ENCODE measurements at regions not wholly inside any gene's neighbourhood (a gene's known extent, or its start where the extent isn't known, plus 50 kb on each side); places are given as distances from the start of the nearest gene placed in this dataset.

DNA sequence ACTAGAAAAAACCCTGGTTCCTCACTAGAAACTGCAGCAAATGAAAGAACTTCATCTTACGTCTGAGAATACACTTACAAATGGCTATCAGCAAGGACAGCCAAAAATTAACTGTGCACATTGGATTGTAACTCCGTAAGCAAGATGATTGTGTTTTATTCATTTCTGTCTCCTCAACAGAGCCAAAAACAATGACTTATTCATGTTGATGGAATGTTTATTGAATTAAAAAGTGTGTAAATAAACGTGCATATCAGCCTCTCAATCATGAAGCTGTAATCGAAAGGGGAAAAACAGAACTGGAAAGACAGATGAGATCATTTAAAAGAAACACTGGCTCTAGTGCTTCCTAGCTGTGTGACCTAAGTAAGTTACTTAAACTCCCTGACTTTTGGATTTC lies 307.5 kb upstream of the ZC3H12C start:
- H3K4me3 ChIP-seq (ENCODE audit: low read depth, low read length) = no peak overlapping the region
- no peak for DNase-seq (ENCODE audit: low read depth)
- TF ChIP-seq, protein P1, sequence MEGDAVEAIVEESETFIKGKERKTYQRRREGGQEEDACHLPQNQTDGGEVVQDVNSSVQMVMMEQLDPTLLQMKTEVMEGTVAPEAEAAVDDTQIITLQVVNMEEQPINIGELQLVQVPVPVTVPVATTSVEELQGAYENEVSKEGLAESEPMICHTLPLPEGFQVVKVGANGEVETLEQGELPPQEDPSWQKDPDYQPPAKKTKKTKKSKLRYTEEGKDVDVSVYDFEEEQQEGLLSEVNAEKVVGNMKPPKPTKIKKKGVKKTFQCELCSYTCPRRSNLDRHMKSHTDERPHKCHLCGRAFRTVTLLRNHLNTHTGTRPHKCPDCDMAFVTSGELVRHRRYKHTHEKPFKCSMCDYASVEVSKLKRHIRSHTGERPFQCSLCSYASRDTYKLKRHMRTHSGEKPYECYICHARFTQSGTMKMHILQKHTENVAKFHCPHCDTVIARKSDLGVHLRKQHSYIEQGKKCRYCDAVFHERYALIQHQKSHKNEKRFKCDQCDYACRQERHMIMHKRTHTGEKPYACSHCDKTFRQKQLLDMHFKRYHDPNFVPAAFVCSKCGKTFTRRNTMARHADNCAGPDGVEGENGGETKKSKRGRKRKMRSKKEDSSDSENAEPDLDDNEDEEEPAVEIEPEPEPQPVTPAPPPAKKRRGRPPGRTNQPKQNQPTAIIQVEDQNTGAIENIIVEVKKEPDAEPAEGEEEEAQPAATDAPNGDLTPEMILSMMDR (IDR thresholded peaks at IDR 0.05; ENCODE audit: low read depth, low read length, missing control alignments) = no peak

GRCh38 chr11:109788948-109789490 lies 304.2 kb upstream of the ZC3H12C start:
- DNase-seq (ENCODE audit: low read depth) = no peak
- TF ChIP-seq, protein P1 (IDR thresholded peaks at IDR 0.05; ENCODE audit: low read depth, low read length, missing control alignments) = no peak
- H3K4me3 ChIP-seq (ENCODE audit: low read depth, low read length) = no peak overlapping the region

GRCh38 chr11:109789901-109790300 lies 303.3 kb upstream of the ZC3H12C start:
- no peak for DNase-seq (ENCODE audit: low read depth)
- H3K4me3 ChIP-seq (ENCODE audit: low read depth, low read length) = no peak overlapping the region
- TF ChIP-seq, protein P1 (IDR thresholded peaks at IDR 0.05; ENCODE audit: low read depth, low read length, missing control alignments) = no peak

GRCh38 chr11:109791337-109791736 lies 301.9 kb upstream of the ZC3H12C start:
- H3K4me3 ChIP-seq (ENCODE audit: low read depth, low read length) = no peak overlapping the region
- no peak for DNase-seq (ENCODE audit: low read depth)
- TF ChIP-seq, protein P1 (IDR thresholded peaks at IDR 0.05; ENCODE audit: low read depth, low read length, missing control alignments) = no peak

DNA sequence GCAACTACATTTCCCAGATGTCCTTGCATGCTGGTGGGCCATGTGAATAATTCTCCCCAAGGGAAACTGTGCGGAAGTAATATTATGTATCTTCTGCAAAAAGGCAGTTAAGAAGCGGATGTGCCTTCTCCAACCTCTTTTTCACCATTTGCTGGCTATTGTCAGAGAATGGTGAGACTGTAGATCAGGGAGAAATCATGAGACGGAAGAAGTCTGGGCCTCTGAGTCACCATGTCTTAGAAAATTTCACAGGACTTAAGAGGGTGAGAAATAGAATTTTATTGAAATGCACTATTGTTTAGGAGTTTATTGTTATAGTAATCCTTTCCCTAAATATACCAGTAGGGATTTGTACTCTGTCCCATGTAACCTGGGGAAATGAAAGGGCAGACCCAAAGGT lies 298.7 kb upstream of the ZC3H12C start:
- TF ChIP-seq, protein P1 (IDR thresholded peaks at IDR 0.05; ENCODE audit: low read depth, low read length, missing control alignments) = no peak
- no peak for DNase-seq (ENCODE audit: low read depth)
- H3K4me3 ChIP-seq (ENCODE audit: low read depth, low read length) = no peak overlapping the region

- DNase-seq (ENCODE audit: low read depth) = no peak
- H3K4me3 ChIP-seq (ENCODE audit: low read depth, low read length) = no peak overlapping the region
- TF ChIP-seq, protein P1 (IDR thresholded peaks at IDR 0.05; ENCODE audit: low read depth, low read length, missing control alignments) = no peak
These were observed 298.0 kb upstream of the ZC3H12C start for GRCh38 chr11:109795234-109795633.

DNA sequence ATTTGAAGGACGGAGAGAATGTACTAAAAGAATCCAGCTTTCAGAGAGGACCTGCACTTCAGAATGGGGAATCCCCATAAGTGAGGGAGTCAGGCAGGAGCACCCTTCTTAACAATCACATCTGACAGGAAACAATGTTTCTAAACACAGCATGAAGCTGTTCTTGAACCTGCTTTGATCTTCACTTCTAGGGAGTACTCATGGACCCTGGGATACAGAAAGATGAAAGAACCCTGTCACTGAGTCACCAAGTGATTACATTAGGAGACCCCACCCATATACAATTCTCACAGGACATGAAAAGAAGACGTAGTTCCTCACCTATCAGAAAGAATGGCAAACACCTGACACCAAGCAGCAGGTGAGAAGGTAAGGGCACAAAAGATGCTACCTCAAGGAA lies 296.9 kb upstream of the ZC3H12C start:
- no peak for DNase-seq (ENCODE audit: low read depth)
- TF ChIP-seq, protein P1 (IDR thresholded peaks at IDR 0.05; ENCODE audit: low read depth, low read length, missing control alignments) = no peak

More for the DNA sequence above, 296.9 kb upstream of the ZC3H12C start:
- H3K4me3 ChIP-seq (ENCODE audit: low read depth, low read length) = no peak overlapping the region

All from GM12864 (cell line).